ENCODE measurements at regions not wholly inside any gene's neighbourhood (a gene's known extent, or its start where the extent isn't known, plus 50 kb on each side); places are given as distances from the start of the nearest gene placed in this dataset.

GRCh38 chr1:195562074-195562473 is 1046.2 kb downstream of the KCNT2 start:
- no peaks in the 10 kb centered on the region for H3K4me1 ChIP-seq (ENCODE audit: control insufficient read depth in 2 of 2, insufficient read depth in 2 of 2, low read length in 2 of 2)
- H3K36me3 ChIP-seq (ENCODE audit: control insufficient read depth in 2 of 2, insufficient read depth in 2 of 2, low read length in 1 of 2), result no peaks in the 10 kb centered on the region
- no peaks in the 10 kb centered on the region for H3K27me3 ChIP-seq (ENCODE audit: control insufficient read depth in 2 of 2, insufficient read depth in 1 of 2, low read length in 1 of 2)
- H3K27ac ChIP-seq (ENCODE audit: low read depth in 1 of 2, low read length in 1 of 2), result no peak overlapping the region
- H3K9me3 ChIP-seq (ENCODE audit: control insufficient read depth in 2 of 2, insufficient read depth in 1 of 2, low read length in 1 of 2), result no peaks in the 10 kb centered on the region
- 99% methylated on average over 2 of the region's 2 CpGs for WGBS
- no peak overlapping the region for H3K4me3 ChIP-seq (ENCODE audit: low read length in 2 of 2)
- DNase-seq (ENCODE audit: low read depth in 6 of 9, low spot score in 9 of 9), result no peak

GRCh38 chr1:195550071-195550862 is 1058.0 kb downstream of the KCNT2 start:
- no peaks in the 10 kb centered on the region for H3K9me3 ChIP-seq (ENCODE audit: control insufficient read depth in 2 of 2, insufficient read depth in 1 of 2, low read length in 1 of 2)
- DNase-seq (ENCODE audit: low read depth in 6 of 9, low spot score in 9 of 9), result no peak
- H3K4me1 ChIP-seq (ENCODE audit: control insufficient read depth in 2 of 2, insufficient read depth in 2 of 2, low read length in 2 of 2), result no peaks in the 10 kb centered on the region
- no peak overlapping the region for H3K27ac ChIP-seq (ENCODE audit: low read depth in 1 of 2, low read length in 1 of 2)
- WGBS, result 93% methylated on average over 5 of the region's 5 CpGs
- no peaks in the 10 kb centered on the region for H3K36me3 ChIP-seq (ENCODE audit: control insufficient read depth in 2 of 2, insufficient read depth in 2 of 2, low read length in 1 of 2)
- no peaks in the 10 kb centered on the region for H3K27me3 ChIP-seq (ENCODE audit: control insufficient read depth in 2 of 2, insufficient read depth in 1 of 2, low read length in 1 of 2)
- H3K4me3 ChIP-seq (ENCODE audit: low read length in 2 of 2), result no peak overlapping the region

- H3K4me1 ChIP-seq (ENCODE audit: control insufficient read depth in 2 of 2, insufficient read depth in 2 of 2, low read length in 2 of 2), result no peaks in the 10 kb centered on the region
- no peaks in the 10 kb centered on the region for H3K27me3 ChIP-seq (ENCODE audit: control insufficient read depth in 2 of 2, insufficient read depth in 1 of 2, low read length in 1 of 2)
- no peaks in the 10 kb centered on the region for H3K36me3 ChIP-seq (ENCODE audit: control insufficient read depth in 2 of 2, insufficient read depth in 2 of 2, low read length in 1 of 2)
- DNase-seq (ENCODE audit: low read depth in 6 of 9, low spot score in 9 of 9), result no peak
- H3K27ac ChIP-seq (ENCODE audit: low read depth in 1 of 2, low read length in 1 of 2), result no peak overlapping the region
- H3K9me3 ChIP-seq (ENCODE audit: control insufficient read depth in 2 of 2, insufficient read depth in 1 of 2, low read length in 1 of 2), result no peaks in the 10 kb centered on the region
- WGBS, result 81% methylated on average over 2 of the region's 2 CpGs
- H3K4me3 ChIP-seq (ENCODE audit: low read length in 2 of 2), result no peak overlapping the region
These were observed 1077.3 kb downstream of the KCNT2 start for GRCh38 chr1:195530961-195531360.

- Histone ChIP-seq H3K27me3 (ENCODE audit: control insufficient read depth in 2 of 2, insufficient read depth in 1 of 2, low read length in 1 of 2) (no peaks in the 10 kb centered on the region), H3K27ac (ENCODE audit: low read depth in 1 of 2, low read length in 1 of 2) (no peak overlapping the region), H3K9me3 (ENCODE audit: control insufficient read depth in 2 of 2, insufficient read depth in 1 of 2, low read length in 1 of 2) (no peaks in the 10 kb centered on the region), H3K4me1 (ENCODE audit: control insufficient read depth in 2 of 2, insufficient read depth in 2 of 2, low read length in 2 of 2) (no peaks in the 10 kb centered on the region), H3K4me3 (ENCODE audit: low read length in 2 of 2) (no peak overlapping the region), H3K36me3 (ENCODE audit: control insufficient read depth in 2 of 2, insufficient read depth in 2 of 2, low read length in 1 of 2) (no peaks in the 10 kb centered on the region)
- no peak for DNase-seq (ENCODE audit: low read depth in 6 of 9, low spot score in 9 of 9)
- WGBS, result 89% methylated on average over 1 of the region's 1 CpG
These were observed 1078.4 kb downstream of the KCNT2 start for GRCh38 chr1:195529881-195530280.

- no peaks in the 10 kb centered on the region for H3K36me3 ChIP-seq (ENCODE audit: control insufficient read depth in 2 of 2, insufficient read depth in 2 of 2, low read length in 1 of 2)
- H3K4me3 ChIP-seq (ENCODE audit: low read length in 2 of 2), result no peak overlapping the region
- 91% methylated on average over 3 of the region's 3 CpGs for WGBS
- no peaks in the 10 kb centered on the region for H3K9me3 ChIP-seq (ENCODE audit: control insufficient read depth in 2 of 2, insufficient read depth in 1 of 2, low read length in 1 of 2)
- no peaks in the 10 kb centered on the region for H3K27me3 ChIP-seq (ENCODE audit: control insufficient read depth in 2 of 2, insufficient read depth in 1 of 2, low read length in 1 of 2)
- no peaks in the 10 kb centered on the region for H3K4me1 ChIP-seq (ENCODE audit: control insufficient read depth in 2 of 2, insufficient read depth in 2 of 2, low read length in 2 of 2)
- no peak overlapping the region for H3K27ac ChIP-seq (ENCODE audit: low read depth in 1 of 2, low read length in 1 of 2)
- DNase-seq (ENCODE audit: low read depth in 6 of 9, low spot score in 9 of 9), result no peak
These were observed 1087.5 kb downstream of the KCNT2 start for GRCh38 chr1:195520757-195521156.

GRCh38 chr1:195516036-195516435 is 1092.2 kb downstream of the KCNT2 start:
- Histone ChIP-seq H3K36me3 (ENCODE audit: control insufficient read depth in 2 of 2, insufficient read depth in 2 of 2, low read length in 1 of 2) (no peaks in the 10 kb centered on the region), H3K27ac (ENCODE audit: low read depth in 1 of 2, low read length in 1 of 2) (no peak overlapping the region), H3K4me3 (ENCODE audit: low read length in 2 of 2) (no peak overlapping the region), H3K27me3 (ENCODE audit: control insufficient read depth in 2 of 2, insufficient read depth in 1 of 2, low read length in 1 of 2) (no peaks in the 10 kb centered on the region), H3K9me3 (ENCODE audit: control insufficient read depth in 2 of 2, insufficient read depth in 1 of 2, low read length in 1 of 2) (no peaks in the 10 kb centered on the region), H3K4me1 (ENCODE audit: control insufficient read depth in 2 of 2, insufficient read depth in 2 of 2, low read length in 2 of 2) (no peaks in the 10 kb centered on the region)
- no peak for DNase-seq (ENCODE audit: low read depth in 6 of 9, low spot score in 9 of 9)

GRCh38 chr1:195511501-195511900 is 1096.7 kb downstream of the KCNT2 start:
- Histone ChIP-seq H3K4me1 (ENCODE audit: control insufficient read depth in 2 of 2, insufficient read depth in 2 of 2, low read length in 2 of 2) (no peaks in the 10 kb centered on the region), H3K27me3 (ENCODE audit: control insufficient read depth in 2 of 2, insufficient read depth in 1 of 2, low read length in 1 of 2) (no peaks in the 10 kb centered on the region), H3K9me3 (ENCODE audit: control insufficient read depth in 2 of 2, insufficient read depth in 1 of 2, low read length in 1 of 2) (no peaks in the 10 kb centered on the region), H3K27ac (ENCODE audit: low read depth in 1 of 2, low read length in 1 of 2) (no peak overlapping the region), H3K4me3 (ENCODE audit: low read length in 2 of 2) (no peak overlapping the region), H3K36me3 (ENCODE audit: control insufficient read depth in 2 of 2, insufficient read depth in 2 of 2, low read length in 1 of 2) (no peaks in the 10 kb centered on the region)
- no peak for DNase-seq (ENCODE audit: low read depth in 6 of 9, low spot score in 9 of 9)
- WGBS, result 94% methylated on average over 1 of the region's 1 CpG

- DNase-seq (ENCODE audit: low read depth in 6 of 9, low spot score in 9 of 9), result no peak
- no peaks in the 10 kb centered on the region for H3K9me3 ChIP-seq (ENCODE audit: control insufficient read depth in 2 of 2, insufficient read depth in 1 of 2, low read length in 1 of 2)
- H3K27me3 ChIP-seq (ENCODE audit: control insufficient read depth in 2 of 2, insufficient read depth in 1 of 2, low read length in 1 of 2), result no peaks in the 10 kb centered on the region
- no peaks in the 10 kb centered on the region for H3K4me1 ChIP-seq (ENCODE audit: control insufficient read depth in 2 of 2, insufficient read depth in 2 of 2, low read length in 2 of 2)
- H3K4me3 ChIP-seq (ENCODE audit: low read length in 2 of 2), result no peak overlapping the region
- no peaks in the 10 kb centered on the region for H3K36me3 ChIP-seq (ENCODE audit: control insufficient read depth in 2 of 2, insufficient read depth in 2 of 2, low read length in 1 of 2)
- WGBS, result 91% methylated on average over 2 of the region's 2 CpGs
- H3K27ac ChIP-seq (ENCODE audit: low read depth in 1 of 2, low read length in 1 of 2), result no peak overlapping the region
These were observed 1107.1 kb downstream of the KCNT2 start for GRCh38 chr1:195501118-195501517.

GRCh38 chr1:195495720-195496635 is 1112.3 kb downstream of the KCNT2 start:
- Histone ChIP-seq H3K4me1 (ENCODE audit: control insufficient read depth in 2 of 2, insufficient read depth in 2 of 2, low read length in 2 of 2) (no peaks in the 10 kb centered on the region), H3K27ac (ENCODE audit: low read depth in 1 of 2, low read length in 1 of 2) (no peak overlapping the region), H3K4me3 (ENCODE audit: low read length in 2 of 2) (no peak overlapping the region), H3K36me3 (ENCODE audit: control insufficient read depth in 2 of 2, insufficient read depth in 2 of 2, low read length in 1 of 2) (no peaks in the 10 kb centered on the region), H3K9me3 (ENCODE audit: control insufficient read depth in 2 of 2, insufficient read depth in 1 of 2, low read length in 1 of 2) (no peaks in the 10 kb centered on the region), H3K27me3 (ENCODE audit: control insufficient read depth in 2 of 2, insufficient read depth in 1 of 2, low read length in 1 of 2) (no peaks in the 10 kb centered on the region)
- DNase-seq (ENCODE audit: low read depth in 6 of 9, low spot score in 9 of 9), result no peak
- 71% methylated on average over 5 of the region's 5 CpGs for WGBS
